ENCODE measurements at regions not wholly inside any gene's neighbourhood (a gene's known extent, or its start where the extent isn't known, plus 50 kb on each side); places are given as distances from the start of the nearest gene placed in this dataset.

DNA sequence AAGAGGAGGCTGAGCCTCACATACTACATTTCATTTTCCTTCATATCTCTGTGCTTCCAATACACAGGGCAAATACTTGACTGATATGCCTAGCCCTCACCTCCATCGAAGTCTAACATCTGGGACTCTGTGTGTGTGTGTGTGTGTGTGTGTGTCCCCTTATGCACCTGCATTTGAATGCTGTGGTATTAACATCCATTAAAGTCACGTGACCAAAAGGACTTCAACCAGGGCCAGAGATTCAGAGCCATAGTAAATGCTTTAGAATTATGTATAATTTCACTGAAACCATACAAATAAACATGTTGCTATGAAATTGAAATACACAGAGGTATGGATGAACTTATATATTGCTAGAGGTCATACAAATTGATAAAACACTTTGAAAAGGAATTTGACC is 165.8 kb upstream of the SEMA6D start:
- H3K36me3 ChIP-seq (ENCODE audit: control insufficient read depth, insufficient read depth, low read length) = no peaks in the 10 kb centered on the region
- no peak overlapping the region for H3K4me3 ChIP-seq (ENCODE audit: low read length)
- H3K9ac ChIP-seq (ENCODE audit: extremely low read depth, low read length, poor library complexity, severe bottlenecking) = no peak overlapping the region
- no CpG with 5 or more reads among the region's 2 CpGs for WGBS, 2 experiments (ENCODE audit: insufficient coverage in 1 of 2, insufficient read length in 1 of 2)
- no peak overlapping the region for H3K4me3 Mint-ChIP-seq
- TF ChIP-seq, protein P1, sequence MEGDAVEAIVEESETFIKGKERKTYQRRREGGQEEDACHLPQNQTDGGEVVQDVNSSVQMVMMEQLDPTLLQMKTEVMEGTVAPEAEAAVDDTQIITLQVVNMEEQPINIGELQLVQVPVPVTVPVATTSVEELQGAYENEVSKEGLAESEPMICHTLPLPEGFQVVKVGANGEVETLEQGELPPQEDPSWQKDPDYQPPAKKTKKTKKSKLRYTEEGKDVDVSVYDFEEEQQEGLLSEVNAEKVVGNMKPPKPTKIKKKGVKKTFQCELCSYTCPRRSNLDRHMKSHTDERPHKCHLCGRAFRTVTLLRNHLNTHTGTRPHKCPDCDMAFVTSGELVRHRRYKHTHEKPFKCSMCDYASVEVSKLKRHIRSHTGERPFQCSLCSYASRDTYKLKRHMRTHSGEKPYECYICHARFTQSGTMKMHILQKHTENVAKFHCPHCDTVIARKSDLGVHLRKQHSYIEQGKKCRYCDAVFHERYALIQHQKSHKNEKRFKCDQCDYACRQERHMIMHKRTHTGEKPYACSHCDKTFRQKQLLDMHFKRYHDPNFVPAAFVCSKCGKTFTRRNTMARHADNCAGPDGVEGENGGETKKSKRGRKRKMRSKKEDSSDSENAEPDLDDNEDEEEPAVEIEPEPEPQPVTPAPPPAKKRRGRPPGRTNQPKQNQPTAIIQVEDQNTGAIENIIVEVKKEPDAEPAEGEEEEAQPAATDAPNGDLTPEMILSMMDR (conservative IDR thresholded peaks at IDR 0.05) = no peak
- peaks cover 10% of the 10 kb centered on the region for H3K4me1 ChIP-seq (ENCODE audit: control insufficient read depth, insufficient read depth, low read length)
- H3K27ac Mint-ChIP-seq = no peak overlapping the region
- no peak for DNase-seq
- no peaks in the 10 kb centered on the region for H3K36me3 Mint-ChIP-seq (ENCODE audit: low read depth)
- no peaks in the 10 kb centered on the region for H3K27me3 ChIP-seq (ENCODE audit: control insufficient read depth, insufficient read depth, low read length, poor library complexity, severe bottlenecking)
- no peaks in the 10 kb centered on the region for H3K9me3 Mint-ChIP-seq
- H3K4me1 Mint-ChIP-seq = peaks cover 12% of the 10 kb centered on the region
- no peak overlapping the region for H3K27ac ChIP-seq (ENCODE audit: low read depth, low read length)
- H3K27me3 Mint-ChIP-seq (ENCODE audit: insufficient read depth) = no peaks in the 10 kb centered on the region
- H3K9me3 ChIP-seq (ENCODE audit: control insufficient read depth, low read length) = no peaks in the 10 kb centered on the region

DNA sequence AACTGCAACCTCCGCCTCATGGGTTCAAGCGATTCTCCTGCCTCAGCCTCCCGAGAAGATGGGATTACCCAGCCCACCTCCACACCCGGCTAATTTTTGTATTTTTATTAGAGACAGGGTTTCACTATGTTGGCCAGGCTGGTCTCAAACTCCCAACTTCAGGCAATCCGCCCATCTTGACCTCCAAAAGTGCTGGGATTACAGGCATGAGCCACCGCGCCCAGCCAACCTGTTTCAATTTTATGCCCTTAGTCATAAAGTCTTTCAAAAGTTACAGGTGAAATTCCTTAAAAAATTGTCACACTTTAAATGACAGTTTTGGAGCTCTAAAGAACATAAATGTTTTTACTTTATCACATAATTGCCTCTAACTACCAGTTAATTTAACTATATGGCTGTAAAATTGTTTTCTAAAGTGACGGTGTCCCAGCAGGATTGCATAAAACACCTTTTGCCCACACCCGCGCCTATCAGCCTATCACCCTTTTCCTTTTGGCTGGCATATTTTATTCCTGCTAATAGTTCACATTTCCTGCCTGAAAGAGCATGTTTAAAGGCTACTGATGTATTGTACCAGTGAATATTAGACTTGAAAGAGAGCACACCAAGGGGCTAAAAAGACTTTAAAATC is 164.2 kb upstream of the SEMA6D start:
- 95 to 100% methylated on average over 5 to 10 of the region's 10 CpGs for WGBS, 2 experiments (ENCODE audit: insufficient coverage in 1 of 2, insufficient read length in 1 of 2)
- Mint-ChIP-seq H3K27me3 (ENCODE audit: insufficient read depth) (no peaks in the 10 kb centered on the region), H3K9me3 (no peaks in the 10 kb centered on the region), H3K4me3 (no peak overlapping the region), H3K27ac (no peak overlapping the region), H3K4me1 (peaks cover 7% of the 10 kb centered on the region), H3K36me3 (ENCODE audit: low read depth) (no peaks in the 10 kb centered on the region)
- Histone ChIP-seq H3K4me3 (ENCODE audit: low read length) (no peak overlapping the region), H3K4me1 (ENCODE audit: control insufficient read depth, insufficient read depth, low read length) (peaks cover 10% of the 10 kb centered on the region), H3K27me3 (ENCODE audit: control insufficient read depth, insufficient read depth, low read length, poor library complexity, severe bottlenecking) (no peaks in the 10 kb centered on the region), H3K9ac (ENCODE audit: extremely low read depth, low read length, poor library complexity, severe bottlenecking) (no peak overlapping the region), H3K9me3 (ENCODE audit: control insufficient read depth, low read length) (no peaks in the 10 kb centered on the region), H3K36me3 (ENCODE audit: control insufficient read depth, insufficient read depth, low read length) (no peaks in the 10 kb centered on the region), H3K27ac (ENCODE audit: low read depth, low read length) (no peak overlapping the region)
- TF ChIP-seq, protein P1 (conservative IDR thresholded peaks at IDR 0.05) = no peak
- no peak for DNase-seq

DNA sequence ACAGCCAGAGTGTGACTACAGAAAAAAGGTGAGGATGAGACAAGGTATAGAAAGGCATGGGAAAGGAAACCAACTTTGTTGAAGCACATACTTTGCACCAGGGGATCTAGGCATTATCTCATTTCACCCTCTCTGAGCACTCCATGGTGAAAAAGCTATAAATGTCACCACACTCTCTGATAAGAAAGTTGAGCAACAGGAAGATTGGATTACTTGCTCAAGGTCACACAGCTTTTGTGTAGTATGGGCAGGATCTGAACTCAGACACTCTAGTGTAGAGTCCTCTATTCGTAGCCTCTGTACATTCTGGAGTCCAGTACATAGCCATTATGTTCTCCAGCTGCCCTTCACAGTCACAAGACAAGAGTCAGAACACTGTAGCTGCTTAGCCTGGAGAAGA is 163.4 kb upstream of the SEMA6D start:
- no peak overlapping the region for H3K9ac ChIP-seq (ENCODE audit: extremely low read depth, low read length, poor library complexity, severe bottlenecking)
- no peak for DNase-seq
- TF ChIP-seq, protein P1 (conservative IDR thresholded peaks at IDR 0.05) = no peak
- Mint-ChIP-seq H3K9me3 (no peaks in the 10 kb centered on the region), H3K4me1 (peaks cover 2% of the 10 kb centered on the region), H3K4me3 (no peak overlapping the region), H3K36me3 (ENCODE audit: low read depth) (no peaks in the 10 kb centered on the region), H3K27me3 (ENCODE audit: insufficient read depth) (no peaks in the 10 kb centered on the region), H3K27ac (no peak overlapping the region)
- no peak overlapping the region for H3K27ac ChIP-seq (ENCODE audit: low read depth, low read length)
- H3K9me3 ChIP-seq (ENCODE audit: control insufficient read depth, low read length) = no peaks in the 10 kb centered on the region
- H3K27me3 ChIP-seq (ENCODE audit: control insufficient read depth, insufficient read depth, low read length, poor library complexity, severe bottlenecking) = no peaks in the 10 kb centered on the region
- 83 to 96% methylated on average over 1 of the region's 1 CpG for WGBS, 2 experiments (ENCODE audit: insufficient coverage in 1 of 2, insufficient read length in 1 of 2)
- no peaks in the 10 kb centered on the region for H3K36me3 ChIP-seq (ENCODE audit: control insufficient read depth, insufficient read depth, low read length)
- no peak overlapping the region for H3K4me3 ChIP-seq (ENCODE audit: low read length)
- H3K4me1 ChIP-seq (ENCODE audit: control insufficient read depth, insufficient read depth, low read length) = peaks cover 5% of the 10 kb centered on the region
